Stomach (tissue), 8 donors: ENCODE measurements at regions not wholly inside any gene's neighbourhood (a gene's known extent, or its start where the extent isn't known, plus 50 kb on each side); places are given as distances from the start of the nearest gene placed in this dataset.

Experiments
- DNase-seq, 2 donors: peaks; one replicate each; pipeline versions ENCODE4 v3.0.0 to v3.0.0-alpha.2; 2013 to 2019
- H3K27ac ChIP-seq, 5 donors: fragments of 200-600 bp in 4 of 5; sonication (generic) in 4 of 5; one replicate each; pipeline ENCODE4 v1.5.1; 2013 to 2019; ENCODE audit warnings: mild to moderate bottlenecking in 1 of 5, moderate library complexity in 1 of 5
- H3K27me3 ChIP-seq, 3 donors: fragments of 200-600 bp; sonication (generic); one replicate each; pipeline ENCODE4 v1.5.1; 2017 to 2019; ENCODE audit warnings: mixed run types in 1 of 3
- H3K36me3 ChIP-seq, 4 donors: fragments of 200-600 bp; sonication (generic); 1 replicate in 3 of 4; 2 replicates in 1 of 4; pipeline ENCODE4 v1.5.1; 2016 to 2019
- H3K4me1 ChIP-seq, 4 donors: fragments of 200-600 bp; sonication (generic); one replicate each; pipeline ENCODE4 v1.5.1; 2016 to 2019
- H3K4me3 ChIP-seq, 4 donors: fragments of 200-600 bp; sonication (generic) in 3 of 4; one replicate each; pipeline ENCODE4 v1.5.1; 2016 to 2019; ENCODE audit warnings: mild to moderate bottlenecking in 1 of 4
- H3K9me3 ChIP-seq, 4 donors: fragments of 200-600 bp; sonication (generic); one replicate each; pipeline ENCODE4 v1.5.1; 2016 to 2019
- CTCF ChIP-seq, 7 experiments: fragments of 450-650 bp in 4 of 7; fragments of 200-600 bp in 3 of 7; sonication (generic) in 3 of 7; IDR thresholded peaks; one replicate each; pipeline ENCODE4 v1.5.1; 2016 to 2019; ENCODE audit warnings: antibody characterized with exemption in 7 of 7, control low read depth in 2 of 7, mild to moderate bottlenecking in 1 of 7
- EP300 ChIP-seq: sonication (generic); formaldehyde crosslinking; IDR thresholded peaks from one replicate; pipeline ENCODE4 v1.6.1; 2017; ENCODE audit warnings: antibody characterized with exemption
- POLR2A ChIP-seq, 4 donors: fragments of 450-650 bp; IDR thresholded peaks; one replicate each; pipeline ENCODE4 v1.6.1; 2016; ENCODE audit warnings: antibody characterized with exemption in 4 of 4, control low read depth in 2 of 4, mild to moderate bottlenecking in 1 of 4, moderate library complexity in 1 of 4
- POLR2AphosphoS5 ChIP-seq, 3 donors: sonication (generic); formaldehyde crosslinking; IDR thresholded peaks; one replicate each; pipeline ENCODE4 v1.6.1; 2016; ENCODE audit warnings: antibody characterized with exemption in 3 of 3
- WGBS, 5 donors: extraction: QIAGEN DNeasy Blood & Tissue Kit in 3 of 5; methylation state at CpG; one replicate each; pipeline versions ENCODE4 v1.1.5 to v1.1.7; 2013 to 2018; 5-methylcytosine and 5-hydroxymethylcytosine counted together
- intact Hi-C: fragments of 100-400 bp; cut with DNase I; formaldehyde crosslinking; loops from one replicate; pipeline ENCODE4 v1.15.1; 2023; ENCODE audit warnings: low total_unique reads
- donor health status: healthy with polysubstance abuse.
- donor health status: Bipolar disorder and iron deficiency.
- donor health status: healthy.

GRCh38 chr9:81387360-81388106 lies 301.8 kb downstream of the TLE1 start:
- no peaks in the 10 kb centered on the region for H3K36me3 ChIP-seq
- H3K4me3 ChIP-seq = no peak overlapping the region
- WGBS, 5 donors = 77 to 88% (median 86%) methylated on average over 8 of the region's 8 CpGs
- intact Hi-C loops = no loop called here
- TF ChIP-seq POLR2AphosphoS5 (IDR thresholded peaks at IDR 0.05) (no peak), EP300 (no peak), CTCF (IDR thresholded peaks at IDR 0.05) (no peak), POLR2A (IDR thresholded peaks at IDR 0.05) (no peak)
- DNase-seq = no peak
- H3K27ac ChIP-seq = no peak overlapping the region
- H3K27me3 ChIP-seq = no peaks in the 10 kb centered on the region
- no peaks in the 10 kb centered on the region for H3K9me3 ChIP-seq
- peaks cover 0 to 10% (median 0%) of the 10 kb centered on the region in 4 donors for H3K4me1 ChIP-seq

GRCh38 chr9:81384911-81385310 lies 304.4 kb downstream of the TLE1 start:
- TF ChIP-seq EP300 (no peak), POLR2A (IDR thresholded peaks at IDR 0.05) (no peak), POLR2AphosphoS5 (IDR thresholded peaks at IDR 0.05) (no peak), CTCF (IDR thresholded peaks at IDR 0.05) (no peak)
- Histone ChIP-seq H3K36me3 (no peaks in the 10 kb centered on the region), H3K27me3 (no peaks in the 10 kb centered on the region), H3K27ac (no peak overlapping the region), H3K9me3 (no peaks in the 10 kb centered on the region), H3K4me1 (peaks cover 0 to 7% (median 0%) of the 10 kb centered on the region in 4 donors), H3K4me3 (no peak overlapping the region)
- intact Hi-C loops = no loop called here
- DNase-seq = no peak
- 49 to 81% (median 64%) methylated on average over 3 of the region's 3 CpGs for WGBS, 5 donors

- H3K27me3 ChIP-seq = no peaks in the 10 kb centered on the region
- H3K36me3 ChIP-seq = no peaks in the 10 kb centered on the region
- intact Hi-C loops = no loop called here
- H3K4me3 ChIP-seq = no peak overlapping the region
- H3K4me1 ChIP-seq = no peaks in the 10 kb centered on the region
- no peak for TF ChIP-seq CTCF (IDR thresholded peaks at IDR 0.05)
- TF ChIP-seq EP300 = no peak
- DNase-seq = no peak
- no peaks in the 10 kb centered on the region for H3K9me3 ChIP-seq
- no peak overlapping the region for H3K27ac ChIP-seq
Observed at GRCh38 chr9:81382281-81382680, 307.1 kb downstream of the TLE1 start.

GRCh38 chr9:81381694-81382093 lies 307.7 kb downstream of the TLE1 start:
- intact Hi-C loops = no loop called here
- no peak overlapping the region for H3K4me3 ChIP-seq
- H3K9me3 ChIP-seq = no peaks in the 10 kb centered on the region
- H3K36me3 ChIP-seq = no peaks in the 10 kb centered on the region
- TF ChIP-seq CTCF (IDR thresholded peaks at IDR 0.05) (no peak), POLR2A (IDR thresholded peaks at IDR 0.05) (no peak), POLR2AphosphoS5 (IDR thresholded peaks at IDR 0.05) (no peak), EP300 (no peak)
- no peaks in the 10 kb centered on the region for H3K27me3 ChIP-seq
- WGBS, 5 donors = 78 to 90% (median 81%) methylated on average over 3 of the region's 3 CpGs
- no peak overlapping the region for H3K27ac ChIP-seq
- no peaks in the 10 kb centered on the region for H3K4me1 ChIP-seq
- DNase-seq = no peak
